ENCODE measurements at regions not wholly inside any gene's neighbourhood (a gene's known extent, or its start where the extent isn't known, plus 50 kb on each side); places are given as distances from the start of the nearest gene placed in this dataset.

GRCh38 chr18:34121200-34121721 lies 103.5 kb downstream of the NOL4 start:
- no peak overlapping the region for H3K27ac ChIP-seq
- TF ChIP-seq ZFX (IDR thresholded peaks at IDR 0.05) (no peak), CTCF (conservative IDR thresholded peaks at IDR 0.05) (no peak)

GRCh38 chr18:34120294-34120693 lies 104.4 kb downstream of the NOL4 start:
- no peak overlapping the region for H3K27ac ChIP-seq
- TF ChIP-seq CTCF (conservative IDR thresholded peaks at IDR 0.05) (no peak), ZFX (IDR thresholded peaks at IDR 0.05) (no peak)

- TF ChIP-seq ZFX (IDR thresholded peaks at IDR 0.05) (no peak), CTCF (conservative IDR thresholded peaks at IDR 0.05) (no peak)
Observed at GRCh38 chr18:34117319-34117718, 107.4 kb downstream of the NOL4 start.

GRCh38 chr18:34115409-34116081 lies 109.2 kb downstream of the NOL4 start:
- TF ChIP-seq CTCF (conservative IDR thresholded peaks at IDR 0.05) (no peak), ZFX (IDR thresholded peaks at IDR 0.05) (no peak)
- no peak overlapping the region for H3K27ac ChIP-seq

More at GRCh38 chr18:34117319-34117718, 107.4 kb downstream of the NOL4 start:
- H3K27ac ChIP-seq = no peak overlapping the region

GRCh38 chr18:34114996-34115395 lies 109.7 kb downstream of the NOL4 start:
- TF ChIP-seq CTCF (conservative IDR thresholded peaks at IDR 0.05) (no peak), ZFX (IDR thresholded peaks at IDR 0.05) (no peak)
- H3K27ac ChIP-seq = no peak overlapping the region

- TF ChIP-seq CTCF (conservative IDR thresholded peaks at IDR 0.05) (no peak), ZFX (IDR thresholded peaks at IDR 0.05) (no peak)
- no peak overlapping the region for H3K27ac ChIP-seq
Observed at GRCh38 chr18:34108206-34108605, 116.5 kb downstream of the NOL4 start.

GRCh38 chr18:34098109-34098508 lies 126.6 kb downstream of the NOL4 start:
- no peak overlapping the region for H3K27ac ChIP-seq
- TF ChIP-seq ZFX (IDR thresholded peaks at IDR 0.05) (no peak), CTCF (conservative IDR thresholded peaks at IDR 0.05) (no peak)
